ENCODE measurements at regions not wholly inside any gene's neighbourhood (a gene's known extent, or its start where the extent isn't known, plus 50 kb on each side); places are given as distances from the start of the nearest gene placed in this dataset.

DNA sequence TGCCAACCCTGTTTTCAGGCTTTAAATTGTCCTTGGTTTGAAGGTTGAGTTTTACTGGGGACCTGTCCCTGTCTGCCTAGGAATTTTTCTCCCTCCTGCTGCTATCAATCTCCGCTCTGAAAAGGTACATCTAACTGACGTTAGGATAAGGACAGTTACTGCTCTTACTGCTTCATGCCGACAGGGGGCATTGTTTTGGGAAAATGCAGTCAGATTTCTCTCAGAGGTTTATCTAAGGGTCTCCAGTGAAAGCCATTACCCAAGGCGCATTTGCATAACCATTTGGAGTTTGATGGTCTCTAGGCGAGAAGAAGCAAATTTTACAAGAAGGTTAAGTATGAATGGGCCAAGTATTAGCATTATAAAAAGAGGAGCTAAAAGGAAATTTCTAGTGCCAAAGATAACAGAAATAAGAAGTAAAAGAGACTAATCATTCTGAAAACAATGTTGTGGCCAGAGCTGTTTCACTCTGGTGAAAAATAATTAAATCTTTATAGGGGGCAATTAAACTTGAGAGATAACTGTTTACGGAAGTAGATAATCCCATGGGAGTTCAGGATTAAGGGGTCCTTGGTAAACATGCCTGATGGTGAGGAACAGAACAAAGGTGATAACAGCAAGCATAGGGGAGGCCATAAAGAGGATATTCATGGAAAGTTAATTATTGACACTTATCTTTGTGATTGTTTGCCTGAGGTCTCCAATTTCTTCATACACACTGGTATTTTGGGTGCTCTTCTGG is 605.0 kb downstream of the MTRR start:
- no peak for TF ChIP-seq CTCF (conservative IDR thresholded peaks at IDR 0.05 in 1 of 2, IDR thresholded peaks at IDR 0.05 in 1 of 2; ENCODE audit: extremely low read depth in 1 of 2, insufficient read depth in 1 of 2, low read depth in 1 of 2, low read length in 2 of 2)
- no peak for TF ChIP-seq EZH2 (IDR thresholded peaks at IDR 0.05; ENCODE audit: borderline replicate concordance, low read length)
